Activated naive CD4-positive, alpha-beta T cell treated with anti-CD3 and anti-CD28 coated beads, Interleukin-2, amount 10 ng/mL, durations not matched to agents 7 days and 5 days (primary cell): ENCODE measurements at regions not wholly inside any gene's neighbourhood (a gene's known extent, or its start where the extent isn't known, plus 50 kb on each side); places are given as distances from the start of the nearest gene placed in this dataset.

Source experiments
- CTCF ChIA-PET: fragments of 350-600 bp; sonication (Branson Sonifier 250); formaldehyde crosslinking; loops from one replicate; lab custom pipeline; 2021; ENCODE audit warnings: antibody characterized with exemption; lab: Charles Lee
- DNase-seq: peaks from one replicate; pipeline ENCODE4 v3.0.0-alpha.2; 2020
- H3K27ac Mint-ChIP-seq: one replicate; pipeline ENCODE4 v1.8.0; 2021; ENCODE audit warnings: mild to moderate bottlenecking, moderate library complexity, mixed read lengths
- H3K27me3 Mint-ChIP-seq: one replicate; pipeline ENCODE4 v1.8.0; 2021; ENCODE audit warnings: mild to moderate bottlenecking, mixed read lengths
- H3K36me3 Mint-ChIP-seq: one replicate; pipeline ENCODE4 v1.8.0; 2021; ENCODE audit warnings: mixed read lengths
- H3K4me1 Mint-ChIP-seq: one replicate; pipeline ENCODE4 v1.8.0; 2021; ENCODE audit warnings: mixed read lengths
- H3K4me3 Mint-ChIP-seq: one replicate; pipeline ENCODE4 v1.8.0; 2021; ENCODE audit warnings: mild to moderate bottlenecking, moderate library complexity, mixed read lengths
- H3K9me3 Mint-ChIP-seq: one replicate; pipeline ENCODE4 v1.8.0; 2021; ENCODE audit warnings: mixed read lengths

GRCh38 chrX:13266641-13267345 is 53.1 kb downstream of the ATXN3L start:
- Mint-ChIP-seq H3K36me3 (no peaks in the 10 kb centered on the region), H3K4me3 (no peak overlapping the region), H3K27ac (no peak overlapping the region), H3K27me3 (no peaks in the 10 kb centered on the region), H3K9me3 (no peaks in the 10 kb centered on the region), H3K4me1 (no peaks in the 10 kb centered on the region)
- DNase-seq = no peak
- CTCF ChIA-PET = no interaction called here

GRCh38 chrX:13265549-13266132 is 54.2 kb downstream of the ATXN3L start:
- Mint-ChIP-seq H3K27ac (no peak overlapping the region), H3K4me1 (no peaks in the 10 kb centered on the region), H3K4me3 (no peak overlapping the region), H3K36me3 (no peaks in the 10 kb centered on the region), H3K9me3 (no peaks in the 10 kb centered on the region), H3K27me3 (no peaks in the 10 kb centered on the region)
- CTCF ChIA-PET = no interaction called here
- DNase-seq = no peak

DNA sequence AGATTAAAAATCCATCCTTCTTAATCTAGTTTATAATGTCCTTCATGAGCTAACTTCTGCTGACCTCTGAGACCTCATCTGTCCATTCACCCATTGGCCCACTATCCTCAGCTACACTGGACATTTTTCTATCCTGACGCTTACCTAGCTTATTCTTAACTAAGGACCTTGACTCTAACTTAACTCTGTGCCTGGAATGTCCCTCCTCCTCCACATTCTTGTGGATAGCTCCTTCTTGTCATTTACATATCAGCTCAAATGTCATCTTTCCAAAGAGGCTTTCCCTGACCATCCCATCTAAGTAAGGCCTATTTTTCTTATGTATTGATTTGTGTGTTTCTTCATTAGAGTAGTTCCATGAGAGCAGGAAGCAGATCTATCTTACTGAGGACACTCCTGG is 54.7 kb downstream of the ATXN3L start:
- CTCF ChIA-PET = no interaction called here
- Mint-ChIP-seq H3K4me1 (no peaks in the 10 kb centered on the region), H3K27me3 (no peaks in the 10 kb centered on the region), H3K4me3 (no peak overlapping the region), H3K9me3 (no peaks in the 10 kb centered on the region), H3K27ac (no peak overlapping the region), H3K36me3 (no peaks in the 10 kb centered on the region)
- no peak for DNase-seq

- Mint-ChIP-seq H3K9me3 (no peaks in the 10 kb centered on the region), H3K4me1 (no peaks in the 10 kb centered on the region), H3K27ac (no peak overlapping the region), H3K4me3 (no peak overlapping the region), H3K36me3 (no peaks in the 10 kb centered on the region), H3K27me3 (no peaks in the 10 kb centered on the region)
- DNase-seq = no peak
- CTCF ChIA-PET = no interaction called here
These were observed 56.1 kb downstream of the ATXN3L start for GRCh38 chrX:13263560-13264251.

DNA sequence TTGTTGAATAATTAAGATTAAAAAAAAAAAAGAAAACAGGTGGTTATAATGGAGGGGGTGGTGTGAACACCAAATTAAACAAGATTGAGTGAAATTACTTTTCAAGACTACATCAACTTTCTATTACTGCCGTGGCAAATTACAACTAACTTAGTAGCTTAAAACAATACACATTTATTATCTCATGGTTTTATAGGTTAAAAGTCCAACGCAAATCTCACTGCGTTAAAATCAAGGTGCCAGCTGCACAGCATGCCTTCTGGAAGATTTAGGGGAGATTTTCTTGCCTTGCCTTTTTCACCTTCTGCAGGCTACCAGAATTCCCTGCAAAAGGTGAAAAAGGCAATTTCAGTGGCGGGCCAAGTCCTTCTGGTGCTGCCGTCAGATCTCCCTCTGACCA is 58.5 kb downstream of the ATXN3L start:
- no peak for DNase-seq
- Mint-ChIP-seq H3K4me1 (peaks cover 4% of the 10 kb centered on the region), H3K27ac (no peak overlapping the region), H3K9me3 (no peaks in the 10 kb centered on the region), H3K36me3 (no peaks in the 10 kb centered on the region), H3K27me3 (no peaks in the 10 kb centered on the region), H3K4me3 (no peak overlapping the region)
- CTCF ChIA-PET = interaction anchor here (0.7 kb wide), 1 partner anchor 76 kb away, joined by 4 read pairs; no protein-coding TSS in a partner anchor

GRCh38 chrX:13260598-13260997 is 59.3 kb downstream of the ATXN3L start:
- no peak for DNase-seq
- Mint-ChIP-seq H3K36me3 (peaks cover 3% of the 10 kb centered on the region), H3K4me1 (peaks cover 4% of the 10 kb centered on the region), H3K9me3 (no peaks in the 10 kb centered on the region), H3K4me3 (no peak overlapping the region), H3K27me3 (no peaks in the 10 kb centered on the region), H3K27ac (no peak overlapping the region)
- CTCF ChIA-PET = no interaction called here

DNA sequence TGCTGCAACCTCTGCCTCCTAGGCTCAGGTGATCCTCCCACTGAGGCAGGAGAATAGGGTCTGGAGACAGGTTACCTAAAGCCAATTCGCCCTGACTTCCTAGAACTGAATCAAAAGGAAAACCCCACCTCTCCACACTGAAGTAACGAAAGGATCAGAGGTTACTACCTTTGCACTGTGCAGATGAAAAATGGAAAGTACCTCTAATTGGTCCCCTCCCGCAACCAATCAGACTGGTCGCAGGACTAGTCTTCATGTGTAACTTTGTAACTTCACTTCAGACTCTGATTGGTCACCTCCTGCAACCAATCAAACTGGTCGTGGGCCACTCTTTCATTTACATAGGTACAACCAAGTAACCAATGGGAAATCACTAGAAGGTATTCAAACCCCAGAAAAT is 61.1 kb downstream of the ATXN3L start:
- Mint-ChIP-seq H3K27me3 (no peaks in the 10 kb centered on the region), H3K9me3 (no peaks in the 10 kb centered on the region), H3K4me1 (peaks cover 17% of the 10 kb centered on the region), H3K27ac (no peak overlapping the region), H3K36me3 (peaks cover 3% of the 10 kb centered on the region), H3K4me3 (no peak overlapping the region)
- CTCF ChIA-PET = no interaction called here
- no peak for DNase-seq

DNA sequence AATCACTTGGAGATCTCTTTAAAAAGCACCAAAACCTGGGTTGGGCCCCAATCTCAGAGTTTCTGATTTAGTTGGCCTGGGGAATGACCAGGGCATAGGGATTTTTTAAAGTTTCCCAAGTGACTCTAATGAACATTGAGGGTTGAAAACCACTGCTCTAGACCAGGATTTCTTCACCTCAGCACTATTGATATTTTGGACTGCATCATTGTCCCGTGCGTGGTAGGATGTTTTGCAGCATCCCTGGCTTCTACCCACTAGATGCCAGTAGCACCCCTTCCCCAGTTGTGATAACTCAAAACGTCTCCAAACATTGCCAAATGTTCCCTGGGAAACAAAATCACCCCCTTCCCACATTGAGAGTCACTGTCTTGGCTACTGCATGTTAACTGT is 61.8 kb downstream of the ATXN3L start:
- CTCF ChIA-PET = no interaction called here
- Mint-ChIP-seq H3K4me1 (peaks cover 22% of the 10 kb centered on the region), H3K9me3 (peaks cover 5% of the 10 kb centered on the region), H3K27me3 (no peaks in the 10 kb centered on the region), H3K27ac (no peak overlapping the region), H3K36me3 (peaks cover 6% of the 10 kb centered on the region), H3K4me3 (no peak overlapping the region)
- DNase-seq = no peak

- H3K27ac Mint-ChIP-seq = no peak overlapping the region
- peaks cover 6% of the 10 kb centered on the region for H3K36me3 Mint-ChIP-seq
- H3K4me1 Mint-ChIP-seq = peaks cover 22% of the 10 kb centered on the region
- H3K9me3 Mint-ChIP-seq = peaks cover 5% of the 10 kb centered on the region
- CTCF ChIA-PET = no interaction called here
- H3K27me3 Mint-ChIP-seq = no peaks in the 10 kb centered on the region
- no peak overlapping the region for H3K4me3 Mint-ChIP-seq
- DNase-seq = no peak
These were observed 62.4 kb downstream of the ATXN3L start for GRCh38 chrX:13257223-13258051.

DNA sequence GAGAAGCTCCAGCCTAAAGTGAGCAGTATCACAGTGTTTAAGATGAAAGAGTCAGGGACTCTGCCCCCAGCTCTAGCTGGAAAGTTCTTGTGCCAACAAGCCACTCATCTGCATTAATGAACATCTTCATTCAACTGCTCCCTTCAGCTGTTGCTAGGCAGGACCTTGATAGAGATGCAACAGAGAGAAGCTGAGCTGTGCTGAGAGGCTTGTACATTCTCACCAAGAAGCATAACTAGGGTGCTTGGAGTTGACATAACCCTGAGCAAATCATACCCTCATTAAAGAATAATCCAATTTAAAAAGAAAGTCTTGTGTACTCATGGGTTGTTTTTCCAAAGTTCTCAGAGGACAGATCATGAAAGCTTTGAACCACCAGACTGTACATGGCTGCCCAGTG is 63.2 kb downstream of the ATXN3L start:
- CTCF ChIA-PET = no interaction called here
- no peak for DNase-seq
- Mint-ChIP-seq H3K4me1 (peaks cover 23% of the 10 kb centered on the region), H3K27ac (no peak overlapping the region), H3K36me3 (peaks cover 6% of the 10 kb centered on the region), H3K27me3 (no peaks in the 10 kb centered on the region), H3K9me3 (peaks cover 5% of the 10 kb centered on the region), H3K4me3 (no peak overlapping the region)

DNA sequence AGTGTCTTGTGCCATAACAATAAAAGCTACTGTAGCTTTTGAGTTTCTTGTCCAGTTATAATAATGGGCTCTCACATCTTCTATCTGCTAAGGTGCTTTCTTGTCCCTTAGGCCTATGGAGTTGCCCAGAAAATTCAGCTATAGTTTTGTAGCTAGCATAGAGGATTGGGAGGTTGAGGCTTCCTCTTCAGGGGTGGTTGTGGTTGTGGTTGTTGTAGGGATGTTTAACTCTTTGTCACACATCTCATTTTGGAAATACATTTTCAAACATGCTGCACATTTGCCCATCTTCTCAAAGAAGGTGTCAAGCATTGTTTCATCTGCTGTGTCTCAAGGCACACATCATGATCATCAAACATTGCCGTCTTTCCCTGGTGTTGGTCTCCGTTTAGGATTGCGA is 65.0 kb downstream of the ATXN3L start:
- H3K27ac Mint-ChIP-seq = no peak overlapping the region
- peaks cover 25% of the 10 kb centered on the region for H3K4me1 Mint-ChIP-seq
- H3K27me3 Mint-ChIP-seq = no peaks in the 10 kb centered on the region
- peaks cover 6% of the 10 kb centered on the region for H3K36me3 Mint-ChIP-seq
- peaks cover 5% of the 10 kb centered on the region for H3K9me3 Mint-ChIP-seq
- H3K4me3 Mint-ChIP-seq = no peak overlapping the region
- DNase-seq = no peak
- CTCF ChIA-PET = interaction anchor here (0.7 to 2.0 kb wide), 2 partner anchors 159 to 308 kb away, joined by 4 to 8 read pairs; no protein-coding TSS in a partner anchor

GRCh38 chrX:13254076-13254785 is 65.6 kb downstream of the ATXN3L start:
- CTCF ChIA-PET = interaction anchor here (0.7 to 2.0 kb wide), 2 partner anchors 159 to 308 kb away, joined by 4 to 8 read pairs; no protein-coding TSS in a partner anchor
- no peaks in the 10 kb centered on the region for H3K27me3 Mint-ChIP-seq
- H3K27ac Mint-ChIP-seq = no peak overlapping the region
- no peak overlapping the region for H3K4me3 Mint-ChIP-seq
- H3K9me3 Mint-ChIP-seq = peaks cover 5% of the 10 kb centered on the region
- H3K4me1 Mint-ChIP-seq = peaks cover 25% of the 10 kb centered on the region
- DNase-seq = no peak
- peaks cover 6% of the 10 kb centered on the region for H3K36me3 Mint-ChIP-seq

DNA sequence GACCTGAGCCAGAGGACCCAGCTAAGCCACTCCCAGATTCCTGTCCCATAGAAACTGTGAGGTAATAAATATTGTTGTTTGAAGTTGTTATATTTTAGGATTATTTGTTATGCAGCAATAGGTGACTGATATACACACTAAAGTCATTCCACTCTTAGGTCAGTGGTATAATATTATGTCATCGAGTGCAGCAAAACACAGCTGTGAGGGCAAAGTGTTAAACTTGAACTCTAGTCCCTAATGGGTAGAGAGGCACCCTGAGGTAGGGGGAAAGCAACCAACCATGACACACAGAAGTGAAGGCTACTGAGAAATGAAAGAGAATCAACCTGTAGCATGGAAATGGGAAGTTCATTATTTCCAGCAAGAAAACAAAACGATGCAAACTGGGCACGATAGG is 66.6 kb downstream of the ATXN3L start:
- CTCF ChIA-PET = interaction anchor here (2.0 kb wide), 1 partner anchor 307 kb away, joined by 8 read pairs; no protein-coding TSS in a partner anchor
- no peak overlapping the region for H3K27ac Mint-ChIP-seq
- H3K4me3 Mint-ChIP-seq = no peak overlapping the region
- peaks cover 5% of the 10 kb centered on the region for H3K9me3 Mint-ChIP-seq
- no peaks in the 10 kb centered on the region for H3K27me3 Mint-ChIP-seq
- peaks cover 25% of the 10 kb centered on the region for H3K4me1 Mint-ChIP-seq
- H3K36me3 Mint-ChIP-seq = peaks cover 6% of the 10 kb centered on the region
- no peak for DNase-seq
